ENCODE measurements at regions not wholly inside any gene's neighbourhood (a gene's known extent, or its start where the extent isn't known, plus 50 kb on each side); places are given as distances from the start of the nearest gene placed in this dataset.

DNA sequence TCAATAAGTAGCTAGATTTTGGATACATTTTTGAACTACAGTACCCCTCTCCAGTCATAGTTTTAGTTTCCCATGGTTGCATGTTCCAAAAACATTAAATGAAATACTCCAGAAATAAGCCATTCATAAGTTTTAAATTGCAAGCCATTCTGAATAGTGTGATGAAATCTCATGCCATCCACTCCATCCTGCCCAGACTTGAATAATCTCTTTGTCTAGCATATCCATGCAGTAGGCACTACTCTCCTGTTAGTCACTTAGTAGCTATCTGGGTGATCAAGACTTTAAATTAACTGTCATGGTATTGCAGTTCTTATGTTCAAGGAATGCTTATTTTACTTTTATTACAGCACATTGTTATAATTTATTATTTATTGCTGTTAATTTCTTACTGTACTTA, 237.4 kb downstream of the SPANXN1 start:
- TF ChIP-seq, protein P1, sequence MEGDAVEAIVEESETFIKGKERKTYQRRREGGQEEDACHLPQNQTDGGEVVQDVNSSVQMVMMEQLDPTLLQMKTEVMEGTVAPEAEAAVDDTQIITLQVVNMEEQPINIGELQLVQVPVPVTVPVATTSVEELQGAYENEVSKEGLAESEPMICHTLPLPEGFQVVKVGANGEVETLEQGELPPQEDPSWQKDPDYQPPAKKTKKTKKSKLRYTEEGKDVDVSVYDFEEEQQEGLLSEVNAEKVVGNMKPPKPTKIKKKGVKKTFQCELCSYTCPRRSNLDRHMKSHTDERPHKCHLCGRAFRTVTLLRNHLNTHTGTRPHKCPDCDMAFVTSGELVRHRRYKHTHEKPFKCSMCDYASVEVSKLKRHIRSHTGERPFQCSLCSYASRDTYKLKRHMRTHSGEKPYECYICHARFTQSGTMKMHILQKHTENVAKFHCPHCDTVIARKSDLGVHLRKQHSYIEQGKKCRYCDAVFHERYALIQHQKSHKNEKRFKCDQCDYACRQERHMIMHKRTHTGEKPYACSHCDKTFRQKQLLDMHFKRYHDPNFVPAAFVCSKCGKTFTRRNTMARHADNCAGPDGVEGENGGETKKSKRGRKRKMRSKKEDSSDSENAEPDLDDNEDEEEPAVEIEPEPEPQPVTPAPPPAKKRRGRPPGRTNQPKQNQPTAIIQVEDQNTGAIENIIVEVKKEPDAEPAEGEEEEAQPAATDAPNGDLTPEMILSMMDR (IDR thresholded peaks at IDR 0.05), result no peak
- TF ChIP-seq ZFX (IDR thresholded peaks at IDR 0.05; ENCODE audit: borderline replicate concordance), result no peak
- H3K27ac ChIP-seq, result no peak overlapping the region

DNA sequence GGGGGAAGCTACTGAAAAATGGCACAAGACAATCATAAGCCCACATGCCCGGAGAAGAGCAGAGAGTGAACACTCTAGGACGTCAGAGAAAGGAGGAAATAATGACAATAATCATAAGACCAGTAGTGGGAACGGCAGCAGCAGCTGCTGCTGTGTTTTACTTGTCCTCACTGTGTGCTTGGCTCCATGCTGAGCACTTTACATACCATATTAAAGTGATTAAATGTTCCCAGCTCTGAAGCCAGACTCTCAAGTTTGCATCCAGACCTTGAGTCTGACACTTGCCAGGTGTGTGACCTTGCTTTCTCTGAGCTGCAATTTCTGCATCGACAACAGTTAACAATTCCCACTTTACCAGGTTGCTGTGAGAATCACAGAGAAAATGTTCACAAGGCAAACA, 255.4 kb downstream of the SPANXN1 start:
- TF ChIP-seq, protein P1 (IDR thresholded peaks at IDR 0.05), result no peak
- TF ChIP-seq ZFX (IDR thresholded peaks at IDR 0.05; ENCODE audit: borderline replicate concordance), result no peak

DNA sequence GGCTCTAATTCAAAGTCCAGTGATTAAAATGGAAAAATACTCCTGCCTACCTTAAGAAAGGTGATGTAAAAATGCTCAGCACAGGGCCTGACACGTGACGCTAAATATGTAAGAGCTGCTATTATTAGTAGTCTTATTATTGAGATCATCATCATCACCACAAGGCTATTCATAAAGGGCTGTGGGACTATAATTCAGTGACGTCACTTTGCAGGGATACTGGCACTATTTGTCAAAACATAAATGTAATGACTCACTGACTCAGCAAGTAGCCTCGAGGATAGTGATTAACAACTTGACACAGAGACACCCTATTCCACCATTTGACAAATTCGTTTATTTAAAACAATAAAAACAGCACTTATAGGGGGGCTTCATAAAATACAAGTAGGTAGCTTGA, 258.9 kb downstream of the SPANXN1 start:
- no peak for TF ChIP-seq ZFX (IDR thresholded peaks at IDR 0.05; ENCODE audit: borderline replicate concordance)
- TF ChIP-seq, protein P1 (IDR thresholded peaks at IDR 0.05), result no peak
- no peak overlapping the region for H3K27ac ChIP-seq

More for the DNA sequence above, 255.4 kb downstream of the SPANXN1 start:
- H3K27ac ChIP-seq, result no peak overlapping the region

DNA sequence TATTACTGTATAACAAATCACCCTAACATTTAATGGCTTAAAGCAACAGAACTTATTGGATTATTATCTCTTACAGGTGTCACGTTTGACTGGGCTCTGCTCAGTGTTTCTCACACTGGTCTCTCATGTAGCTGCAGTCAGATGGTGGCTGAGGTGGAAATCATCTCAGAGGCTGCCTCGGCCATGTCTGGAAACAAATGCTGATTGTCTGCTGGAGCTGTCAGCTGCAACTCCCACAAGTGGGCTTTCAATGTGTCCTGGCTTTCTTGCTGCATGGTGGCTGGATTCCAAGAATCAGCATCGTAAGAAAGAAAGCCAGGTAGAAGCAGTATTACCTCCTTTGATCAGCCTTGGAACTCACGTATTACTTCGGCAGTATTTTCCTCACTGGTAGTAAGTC, 277.6 kb downstream of the SPANXN1 start:
- H3K27ac ChIP-seq, result no peak overlapping the region
- TF ChIP-seq, protein P1 (IDR thresholded peaks at IDR 0.05), result no peak
- no peak for TF ChIP-seq ZFX (IDR thresholded peaks at IDR 0.05; ENCODE audit: borderline replicate concordance)

DNA sequence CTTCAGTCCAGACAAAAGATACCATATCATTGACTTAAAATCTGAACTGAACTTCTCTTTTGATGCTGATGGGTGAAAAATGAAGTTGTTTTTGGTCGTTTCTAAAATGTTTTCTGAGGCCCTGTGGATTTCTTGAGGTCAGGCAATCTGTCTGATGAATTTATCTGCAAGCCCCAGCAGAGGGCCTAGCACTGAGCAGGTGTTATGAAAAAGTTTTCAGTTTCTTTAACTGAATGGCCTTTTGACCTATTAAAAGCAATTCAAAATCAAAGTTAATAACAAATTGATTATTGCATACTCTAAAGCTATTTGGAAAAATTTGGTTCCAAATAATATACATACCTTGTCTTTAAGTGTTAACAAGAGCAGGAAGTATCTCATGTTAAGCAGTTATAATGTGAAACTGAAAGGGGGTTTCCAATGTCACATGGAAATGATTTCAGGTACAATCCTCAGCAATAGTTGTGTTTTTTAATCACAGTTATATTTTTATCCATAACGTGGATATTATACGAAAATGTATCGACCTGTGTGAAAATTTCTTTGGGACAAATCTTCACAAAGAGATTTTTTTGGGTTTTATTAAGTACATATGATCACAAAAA, 285.0 kb downstream of the SPANXN1 start:
- no peak overlapping the region for H3K27ac ChIP-seq
- TF ChIP-seq, protein P1 (IDR thresholded peaks at IDR 0.05), result no peak
- no peak for TF ChIP-seq ZFX (IDR thresholded peaks at IDR 0.05; ENCODE audit: borderline replicate concordance)

DNA sequence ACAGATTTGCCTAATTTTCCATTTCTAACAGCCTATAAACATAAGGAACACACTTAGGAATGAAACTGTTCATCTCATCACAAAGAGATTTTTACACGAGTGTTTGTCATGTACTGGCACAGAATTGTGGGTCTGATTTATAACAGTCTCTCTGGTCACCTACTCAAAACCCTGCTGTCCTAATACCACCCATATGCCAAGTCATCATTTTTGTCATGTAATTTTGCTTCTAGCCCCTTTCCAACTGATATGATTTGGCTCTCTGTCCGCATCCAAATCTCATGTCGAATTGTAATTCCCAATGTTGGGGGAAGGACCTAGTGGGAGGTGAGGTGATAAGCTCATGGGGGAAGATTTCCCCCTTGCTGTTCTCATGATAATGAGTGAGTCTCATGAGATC, 284.1 kb upstream of the SLITRK2 start:
- TF ChIP-seq ZFX (IDR thresholded peaks at IDR 0.05; ENCODE audit: borderline replicate concordance), result no peak

DNA sequence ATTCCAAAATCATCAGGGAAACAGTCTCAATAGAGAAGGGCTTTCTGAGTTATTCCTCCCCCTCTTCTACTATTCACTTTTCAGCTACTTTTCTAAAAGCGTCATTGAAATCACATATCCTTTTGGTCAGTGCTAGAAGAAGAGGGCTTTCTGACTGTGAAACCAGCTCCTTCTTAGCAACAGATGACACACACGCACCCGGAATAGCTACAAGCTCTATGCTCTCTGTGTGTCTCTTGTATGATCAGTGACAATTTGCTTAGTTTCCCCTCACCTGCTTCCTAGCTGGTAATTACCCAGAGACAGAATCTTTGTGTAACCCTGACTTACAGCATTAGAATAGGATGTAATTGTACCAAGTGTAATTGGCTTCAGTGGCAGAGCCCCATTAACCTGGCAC, 268.1 kb upstream of the SLITRK2 start:
- H3K27ac ChIP-seq, result no peak overlapping the region
- TF ChIP-seq, protein P1 (IDR thresholded peaks at IDR 0.05), result no peak
- no peak for TF ChIP-seq ZFX (IDR thresholded peaks at IDR 0.05; ENCODE audit: borderline replicate concordance)

More for the DNA sequence above, 284.1 kb upstream of the SLITRK2 start:
- no peak overlapping the region for H3K27ac ChIP-seq

DNA sequence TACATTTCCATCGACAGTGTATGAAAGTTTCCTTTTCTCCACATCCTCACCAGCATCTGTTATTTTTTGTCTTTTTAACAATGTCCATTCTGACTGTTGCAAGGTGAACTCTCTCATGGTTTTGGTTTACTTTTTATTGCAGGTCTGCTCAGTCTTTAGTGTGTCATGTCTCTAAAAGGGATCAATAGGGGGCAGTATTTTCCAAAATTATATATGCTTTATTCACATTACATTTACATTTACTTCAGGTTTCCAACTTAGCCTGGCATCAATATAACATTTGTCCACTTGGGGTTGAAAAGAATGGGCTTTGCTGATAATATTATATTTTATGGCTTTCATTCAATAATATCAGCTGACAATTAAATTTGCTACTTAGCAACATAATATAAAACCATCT, 265.0 kb upstream of the SLITRK2 start:
- no peak overlapping the region for H3K27ac ChIP-seq
- no peak for TF ChIP-seq ZFX (IDR thresholded peaks at IDR 0.05; ENCODE audit: borderline replicate concordance)
- TF ChIP-seq, protein P1 (IDR thresholded peaks at IDR 0.05), result peak; percentile 24
